ENCODE measurements at regions not wholly inside any gene's neighbourhood (a gene's known extent, or its start where the extent isn't known, plus 50 kb on each side); places are given as distances from the start of the nearest gene placed in this dataset.

- FAIRE-seq (no peak), DNase-seq (no peak)
- intact Hi-C loops (cut with DNase I), result no loop called here
- Histone ChIP-seq H3K36me3 (ENCODE audit: control insufficient read depth in 2 of 3, insufficient read depth in 3 of 3, low read length in 3 of 3) (no peaks in the 10 kb centered on the region), H3K4me1 (ENCODE audit: control insufficient read depth in 2 of 3, insufficient read depth in 2 of 3, low read depth in 1 of 3, low read length in 3 of 3) (peaks cover 0 to 2% (median 0%) of the 10 kb centered on the region in 3 donors), H3K27me3 (ENCODE audit: control insufficient read depth, insufficient read depth, low read length) (no peaks in the 10 kb centered on the region), H3K27ac (ENCODE audit: low read depth in 2 of 2, low read length in 2 of 2) (no peak overlapping the region), H3K4me3 (ENCODE audit: low read length in 3 of 3) (no peak overlapping the region), H3K9ac (ENCODE audit: low read length in 3 of 3) (no peak overlapping the region), H3K9me3 (ENCODE audit: control insufficient read depth in 2 of 3, insufficient read depth in 1 of 3, low read length in 3 of 3) (no peaks in the 10 kb centered on the region)
- no peak for TF ChIP-seq CTCF (IDR thresholded peaks at IDR 0.05; ENCODE audit: borderline replicate concordance, extremely low read depth, insufficient read depth)
Measured at GRCh38 chr22:27327497-27327896, 474.1 kb downstream of the MN1 start.

- FAIRE-seq (no peak), DNase-seq (peak in 1 of 5 donors; percentile 23)
- Histone ChIP-seq H3K4me3 (ENCODE audit: low read length in 3 of 3) (no peak overlapping the region), H3K4me1 (ENCODE audit: control insufficient read depth in 2 of 3, insufficient read depth in 2 of 3, low read depth in 1 of 3, low read length in 3 of 3) (peaks cover 0 to 2% (median 0%) of the 10 kb centered on the region in 3 donors), H3K9ac (ENCODE audit: low read length in 3 of 3) (no peak overlapping the region), H3K27me3 (ENCODE audit: control insufficient read depth, insufficient read depth, low read length) (no peaks in the 10 kb centered on the region), H3K27ac (ENCODE audit: low read depth in 2 of 2, low read length in 2 of 2) (no peak overlapping the region), H3K36me3 (ENCODE audit: control insufficient read depth in 2 of 3, insufficient read depth in 3 of 3, low read length in 3 of 3) (no peaks in the 10 kb centered on the region), H3K9me3 (ENCODE audit: control insufficient read depth in 2 of 3, insufficient read depth in 1 of 3, low read length in 3 of 3) (peaks cover 0 to 4% (median 0%) of the 10 kb centered on the region in 3 donors)
- intact Hi-C loops (cut with DNase I), result no loop called here
- TF ChIP-seq CTCF (IDR thresholded peaks at IDR 0.05; ENCODE audit: borderline replicate concordance, extremely low read depth, insufficient read depth), result no peak
Measured at GRCh38 chr22:27327981-27328721, 473.4 kb downstream of the MN1 start.

- intact Hi-C loops (cut with DNase I), result no loop called here
- no peak for TF ChIP-seq CTCF (IDR thresholded peaks at IDR 0.05; ENCODE audit: borderline replicate concordance, extremely low read depth, insufficient read depth)
- DNase-seq, result peak in 3 of 5 donors; percentile 22 to 41 (median 29)
Measured at GRCh38 chr22:27329131-27329850, 472.3 kb downstream of the MN1 start.

More at GRCh38 chr22:27329131-27329850, 472.3 kb downstream of the MN1 start:
- FAIRE-seq, result no peak
- Histone ChIP-seq H3K36me3 (ENCODE audit: control insufficient read depth in 2 of 3, insufficient read depth in 3 of 3, low read length in 3 of 3) (no peaks in the 10 kb centered on the region), H3K27me3 (ENCODE audit: control insufficient read depth, insufficient read depth, low read length) (no peaks in the 10 kb centered on the region), H3K9me3 (ENCODE audit: control insufficient read depth in 2 of 3, insufficient read depth in 1 of 3, low read length in 3 of 3) (peaks cover 0 to 6% (median 0%) of the 10 kb centered on the region in 3 donors), H3K4me3 (ENCODE audit: low read length in 3 of 3) (no peak overlapping the region), H3K4me1 (ENCODE audit: control insufficient read depth in 2 of 3, insufficient read depth in 2 of 3, low read depth in 1 of 3, low read length in 3 of 3) (peaks cover 0 to 2% (median 0%) of the 10 kb centered on the region in 3 donors), H3K27ac (ENCODE audit: low read depth in 2 of 2, low read length in 2 of 2) (no peak overlapping the region), H3K9ac (ENCODE audit: low read length in 3 of 3) (no peak overlapping the region)

All from kidney (tissue), 13 donors.